Erythroblast (primary cell): ENCODE measurements at regions not wholly inside any gene's neighbourhood (a gene's known extent, or its start where the extent isn't known, plus 50 kb on each side); places are given as distances from the start of the nearest gene placed in this dataset.

Experiments
- GATA1 ChIP-seq: IDR thresholded peaks from 2 replicates; pipeline ENCODE4 v1.6.1; 2011; ENCODE audit warnings: low read depth, mild to moderate bottlenecking, control low read depth, low read length, moderate library complexity
- POLR2A ChIP-seq: IDR thresholded peaks from 2 replicates; pipeline ENCODE4 v1.6.1; 2011; ENCODE audit warnings: mild to moderate bottlenecking, low read length

GRCh38 chr10:23676296-23676695, 237.4 kb downstream of the OTUD1 start:
- TF ChIP-seq POLR2A (no peak), GATA1 (no peak)
